A549 (cell line): ENCODE measurements at regions not wholly inside any gene's neighbourhood (a gene's known extent, or its start where the extent isn't known, plus 50 kb on each side); places are given as distances from the start of the nearest gene placed in this dataset.

Experiments used
- ATAC-seq, 2 experiments: fragments of 200-7000 bp in 1 of 2; fragments of >200 bp in 1 of 2; cut with Nextera tagmentation in 1 of 2; cut with Tn5 transposase in 1 of 2; 3 replicates each; pipeline versions ENCODE4 v1.8.0 to v1.9.1; 2018 to 2020; ENCODE audit warnings: mild to moderate bottlenecking in 1 of 2, moderate library complexity in 1 of 2
- CTCF ChIA-PET: fragments of 300-600 bp; sonication (Branson Sonifier 250); formaldehyde crosslinking; extraction: SDS; loops from one replicate; lab custom pipeline; 2021; ENCODE audit warnings: antibody characterized with exemption, inconsistent platforms; lab: Yijun Ruan, JAX
- POLR2A ChIA-PET: fragments of 350-600 bp; formaldehyde crosslinking; extraction: SDS; loops from one replicate; lab custom pipeline; 2021; ENCODE audit warnings: antibody characterized with exemption, inconsistent platforms; lab: Yijun Ruan, JAX
- DNase-seq, 2 experiments: peaks; one replicate each; pipeline versions ENCODE4 v3.0.0 to v3.0.0-alpha.2; 2011 to 2016; ENCODE audit warnings: low read depth in 1 of 2, low spot score in 1 of 2
- FAIRE-seq: peaks from 2 replicates; lab custom pipeline; 2011; peaks lifted over from hg19 to GRCh38; lab: Jason Lieb, UNC
- H3K27ac ChIP-seq, 2 experiments: fragments of >200 bp; sonication (Bioruptor Twin); formaldehyde crosslinking; 3 replicates each; pipeline ENCODE4 v1.5.1; 2016 to 2017
- H3K4me1 ChIP-seq: fragments of >200 bp; sonication (Bioruptor Twin); formaldehyde crosslinking; 3 replicates; pipeline ENCODE4 v1.6.1; 2016
- H3K4me2 ChIP-seq: fragments of >200 bp; sonication (Bioruptor Twin); formaldehyde crosslinking; 3 replicates; pipeline ENCODE4 v1.6.1; 2016
- H3K4me3 ChIP-seq: fragments of >200 bp; sonication (Bioruptor Twin); formaldehyde crosslinking; 3 replicates; pipeline ENCODE4 v1.5.1; 2016
- H3K9me3 ChIP-seq: fragments of >200 bp; sonication (Bioruptor Twin); formaldehyde crosslinking; 3 replicates; pipeline ENCODE4 v1.6.1; 2016
- ATOH8 ChIP-seq: fragments of 250-450 bp; sonication (Bioruptor Pico); IDR thresholded peaks from 2 replicates; pipeline ENCODE4 v1.5.0; 2020; ENCODE audit warnings: low read depth, mild to moderate bottlenecking, moderate library complexity
- CBX2 ChIP-seq: fragments of 200-600 bp; sonication (generic); IDR thresholded peaks from 2 replicates; pipeline ENCODE4 v1.6.1; 2016; ENCODE audit warnings: low read depth, mild to moderate bottlenecking, borderline replicate concordance
- CEBPB ChIP-seq, 2 experiments: fragments of >200 bp in 1 of 2; sonication (Bioruptor Twin) in 1 of 2; formaldehyde crosslinking in 1 of 2; IDR thresholded peaks; 2 replicates each; pipeline ENCODE4 v1.6.1; 2012 to 2016
- CHD2 ChIP-seq: fragments of 150-350 bp; IDR thresholded peaks from 2 replicates; pipeline ENCODE4 v1.6.1; 2014; ENCODE audit warnings: low read length; ENCODE audit not compliant: partially characterized antibody
- CHD4 ChIP-seq: fragments of 200-600 bp; sonication (generic); IDR thresholded peaks from 2 replicates; pipeline ENCODE4 v1.6.1; 2016; ENCODE audit warnings: antibody characterized with exemption, mild to moderate bottlenecking, borderline replicate concordance
- CTCF ChIP-seq: fragments of >200 bp; sonication (Bioruptor Twin); formaldehyde crosslinking; IDR thresholded peaks from 3 replicates; pipeline ENCODE4 v1.5.1; 2016
- EP300 ChIP-seq, 2 experiments: fragments of >200 bp; sonication (Bioruptor Twin); formaldehyde crosslinking; IDR thresholded peaks; 2 replicates in 1 of 2; 3 replicates in 1 of 2; pipeline ENCODE4 v1.6.1; 2016 to 2017
- FOSL2 ChIP-seq, 2 experiments: fragments of 450-650 bp in 1 of 2; fragments of >200 bp in 1 of 2; sonication (Bioruptor Twin) in 1 of 2; formaldehyde crosslinking; IDR thresholded peaks; 2 replicates each; pipeline versions ENCODE4 v1.5.0 to v1.6.1; 2016 to 2020; ENCODE audit warnings: mild to moderate bottlenecking in 1 of 2, moderate library complexity in 1 of 2
- GATA3 ChIP-seq: IDR thresholded peaks from 2 replicates; pipeline ENCODE4 v1.6.1; 2012; ENCODE audit warnings: borderline replicate concordance
- JUNB ChIP-seq: fragments of >200 bp; sonication (Bioruptor Twin); formaldehyde crosslinking; IDR thresholded peaks from 2 replicates; pipeline ENCODE4 v1.6.1; 2016
- MAZ ChIP-seq: fragments of 150-350 bp; IDR thresholded peaks from 2 replicates; pipeline ENCODE4 v1.6.1; 2014; ENCODE audit warnings: antibody characterized with exemption, low read depth, low read length, borderline replicate concordance
- NPAS2 ChIP-seq: fragments of 250-450 bp; sonication (Bioruptor Pico); IDR thresholded peaks from 2 replicates; pipeline ENCODE4 v1.8.0; 2022; ENCODE audit warnings: mild to moderate bottlenecking, moderate library complexity, borderline replicate concordance
- NR3C1 ChIP-seq: fragments of >200 bp; sonication (Bioruptor Twin); formaldehyde crosslinking; IDR thresholded peaks from 3 replicates; pipeline ENCODE4 v1.6.1; 2017
- PHF8 ChIP-seq: fragments of 200-600 bp; sonication (generic); IDR thresholded peaks from 2 replicates; pipeline ENCODE4 v1.6.1; 2016; ENCODE audit warnings: low read depth, mild to moderate bottlenecking, antibody characterized with exemption, moderate library complexity, borderline replicate concordance
- RAD21 ChIP-seq, 2 experiments: fragments of >200 bp in 1 of 2; sonication (Bioruptor Twin) in 1 of 2; formaldehyde crosslinking in 1 of 2; IDR thresholded peaks in 1 of 2; conservative IDR thresholded peaks in 1 of 2; 2 replicates in 1 of 2; 3 replicates in 1 of 2; pipeline ENCODE4 v1.6.1; 2012 to 2018; ENCODE audit warnings: inconsistent platforms in 1 of 2
- RARB ChIP-seq: fragments of 250-450 bp; sonication (Bioruptor Pico); IDR thresholded peaks from 2 replicates; pipeline ENCODE4 v1.8.0; 2021; ENCODE audit warnings: mild to moderate bottlenecking, moderate library complexity
- RCOR1 ChIP-seq: fragments of 150-350 bp; IDR thresholded peaks from 2 replicates; pipeline ENCODE4 v1.6.1; 2014; ENCODE audit warnings: antibody characterized with exemption, low read length, low read depth
- REST ChIP-seq: fragments of 200-600 bp; sonication (generic); IDR thresholded peaks from 2 replicates; pipeline ENCODE4 v1.6.1; 2016; ENCODE audit warnings: antibody characterized with exemption, mild to moderate bottlenecking, moderate library complexity
- RNF2 ChIP-seq: fragments of 200-600 bp; sonication (generic); IDR thresholded peaks from 2 replicates; pipeline ENCODE4 v1.6.1; 2016; ENCODE audit warnings: low read depth, mild to moderate bottlenecking, antibody characterized with exemption, moderate library complexity, borderline replicate concordance
- SMC3 ChIP-seq: fragments of >200 bp; sonication (Bioruptor Twin); formaldehyde crosslinking; IDR thresholded peaks from 3 replicates; pipeline ENCODE4 v1.6.1; 2018; ENCODE audit warnings: inconsistent platforms
- WGBS: methylation state at CpG from one replicate; pipeline ENCODE4 v1.1.6; 2017; ENCODE audit errors: missing lambda C conversion rate; 5-methylcytosine and 5-hydroxymethylcytosine counted together
- TF ChIP-seq, protein P1 (sequence below): fragments of 250-450 bp; sonication (Bioruptor Pico); IDR thresholded peaks from 2 replicates; pipeline ENCODE4 v1.5.0; 2021; ENCODE audit warnings: mild to moderate bottlenecking, moderate library complexity, borderline replicate concordance
- TF ChIP-seq, protein P2 (sequence below): fragments of 150-350 bp; IDR thresholded peaks from 2 replicates; pipeline ENCODE4 v1.6.1; 2014; ENCODE audit warnings: low read depth, mild to moderate bottlenecking, low read length
- TF ChIP-seq, protein P3 (sequence below): IDR thresholded peaks from 2 replicates; pipeline ENCODE4 v1.6.1; 2012; ENCODE audit warnings: low read depth, borderline replicate concordance
- TF ChIP-seq, protein P4 (sequence below): IDR thresholded peaks from 2 replicates; pipeline ENCODE4 v1.6.1; 2012
- TF ChIP-seq, protein P5 (sequence below): IDR thresholded peaks from 2 replicates; pipeline ENCODE4 v1.6.1; 2012
- TF ChIP-seq, protein P6 (sequence below): fragments of >200 bp; sonication (Bioruptor Twin); formaldehyde crosslinking; IDR thresholded peaks from 2 replicates; pipeline ENCODE4 v1.6.1; 2016

GRCh38 chr5:138641547-138642298, 66.5 kb upstream of the HSPA9 start:
- DNase-seq (peak; percentile 62 to 65), FAIRE-seq (no peak), ATAC-seq (peak; percentile 74 to 91; a peak in 5 of 6 replicates)
- POLR2A ChIA-PET, result no interaction called here
- Histone ChIP-seq H3K9me3 (no peaks in the 10 kb centered on the region), H3K4me3 (no peak overlapping the region), H3K27ac (no peak overlapping the region), H3K4me2 (0 out of 3 replicates have a peak overlapping the region, but pooled peaks have one; percentile 17), H3K4me1 (no peaks in the 10 kb centered on the region)
- CTCF ChIA-PET, result interaction anchor here (0.5 to 5.9 kb wide), 41 partner anchors 8 to 631 kb away, joined by 3 to 73 read pairs (median 3); partner anchors contain the start of gene CTNNA1
- WGBS, result 37% methylated on average over 17 of the region's 18 CpGs
- 0 out of 2 replicates have a peak, but pooled peaks have one; percentile 34 for TF ChIP-seq GATA3
- TF ChIP-seq PHF8, result no peak
- TF ChIP-seq, protein P1, sequence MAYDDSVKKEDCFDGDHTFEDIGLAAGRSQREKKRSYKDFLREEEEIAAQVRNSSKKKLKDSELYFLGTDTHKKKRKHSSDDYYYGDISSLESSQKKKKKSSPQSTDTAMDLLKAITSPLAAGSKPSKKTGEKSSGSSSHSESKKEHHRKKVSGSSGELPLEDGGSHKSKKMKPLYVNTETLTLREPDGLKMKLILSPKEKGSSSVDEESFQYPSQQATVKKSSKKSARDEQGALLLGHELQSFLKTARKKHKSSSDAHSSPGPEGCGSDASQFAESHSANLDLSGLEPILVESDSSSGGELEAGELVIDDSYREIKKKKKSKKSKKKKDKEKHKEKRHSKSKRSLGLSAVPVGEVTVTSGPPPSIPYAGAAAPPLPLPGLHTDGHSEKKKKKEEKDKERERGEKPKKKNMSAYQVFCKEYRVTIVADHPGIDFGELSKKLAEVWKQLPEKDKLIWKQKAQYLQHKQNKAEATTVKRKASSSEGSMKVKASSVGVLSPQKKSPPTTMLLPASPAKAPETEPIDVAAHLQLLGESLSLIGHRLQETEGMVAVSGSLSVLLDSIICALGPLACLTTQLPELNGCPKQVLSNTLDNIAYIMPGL (CRISPR knock-in tag), result no peak
- TF ChIP-seq REST, result no peak
- TF ChIP-seq, protein P2, sequence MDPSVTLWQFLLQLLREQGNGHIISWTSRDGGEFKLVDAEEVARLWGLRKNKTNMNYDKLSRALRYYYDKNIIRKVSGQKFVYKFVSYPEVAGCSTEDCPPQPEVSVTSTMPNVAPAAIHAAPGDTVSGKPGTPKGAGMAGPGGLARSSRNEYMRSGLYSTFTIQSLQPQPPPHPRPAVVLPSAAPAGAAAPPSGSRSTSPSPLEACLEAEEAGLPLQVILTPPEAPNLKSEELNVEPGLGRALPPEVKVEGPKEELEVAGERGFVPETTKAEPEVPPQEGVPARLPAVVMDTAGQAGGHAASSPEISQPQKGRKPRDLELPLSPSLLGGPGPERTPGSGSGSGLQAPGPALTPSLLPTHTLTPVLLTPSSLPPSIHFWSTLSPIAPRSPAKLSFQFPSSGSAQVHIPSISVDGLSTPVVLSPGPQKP, result no peak
- no peak for TF ChIP-seq CBX2
- TF ChIP-seq CTCF, result peak; percentile 84
- TF ChIP-seq, protein P3, sequence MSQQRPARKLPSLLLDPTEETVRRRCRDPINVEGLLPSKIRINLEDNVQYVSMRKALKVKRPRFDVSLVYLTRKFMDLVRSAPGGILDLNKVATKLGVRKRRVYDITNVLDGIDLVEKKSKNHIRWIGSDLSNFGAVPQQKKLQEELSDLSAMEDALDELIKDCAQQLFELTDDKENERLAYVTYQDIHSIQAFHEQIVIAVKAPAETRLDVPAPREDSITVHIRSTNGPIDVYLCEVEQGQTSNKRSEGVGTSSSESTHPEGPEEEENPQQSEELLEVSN, result no peak
- no peak for TF ChIP-seq NR3C1
- no peak for TF ChIP-seq FOSL2 (IDR thresholded peaks at IDR 0.05)
- no peak for TF ChIP-seq FOSL2 (CRISPR knock-in tag; IDR thresholded peaks at IDR 0.05)
- TF ChIP-seq RCOR1, result no peak
- no peak for TF ChIP-seq MAZ
- no peak for TF ChIP-seq JUNB
- TF ChIP-seq, protein P4, sequence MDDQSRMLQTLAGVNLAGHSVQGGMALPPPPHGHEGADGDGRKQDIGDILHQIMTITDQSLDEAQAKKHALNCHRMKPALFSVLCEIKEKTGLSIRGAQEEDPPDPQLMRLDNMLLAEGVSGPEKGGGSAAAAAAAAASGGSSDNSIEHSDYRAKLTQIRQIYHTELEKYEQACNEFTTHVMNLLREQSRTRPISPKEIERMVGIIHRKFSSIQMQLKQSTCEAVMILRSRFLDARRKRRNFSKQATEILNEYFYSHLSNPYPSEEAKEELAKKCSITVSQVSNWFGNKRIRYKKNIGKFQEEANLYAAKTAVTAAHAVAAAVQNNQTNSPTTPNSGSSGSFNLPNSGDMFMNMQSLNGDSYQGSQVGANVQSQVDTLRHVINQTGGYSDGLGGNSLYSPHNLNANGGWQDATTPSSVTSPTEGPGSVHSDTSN, result no peak
- TF ChIP-seq EP300 (IDR thresholded peaks at IDR 0.05), result no peak
- TF ChIP-seq ATOH8, result no peak
- peak; percentile 50 for TF ChIP-seq CHD2
- TF ChIP-seq, protein P5, sequence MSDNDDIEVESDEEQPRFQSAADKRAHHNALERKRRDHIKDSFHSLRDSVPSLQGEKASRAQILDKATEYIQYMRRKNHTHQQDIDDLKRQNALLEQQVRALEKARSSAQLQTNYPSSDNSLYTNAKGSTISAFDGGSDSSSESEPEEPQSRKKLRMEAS, result no peak
- TF ChIP-seq, protein P6, sequence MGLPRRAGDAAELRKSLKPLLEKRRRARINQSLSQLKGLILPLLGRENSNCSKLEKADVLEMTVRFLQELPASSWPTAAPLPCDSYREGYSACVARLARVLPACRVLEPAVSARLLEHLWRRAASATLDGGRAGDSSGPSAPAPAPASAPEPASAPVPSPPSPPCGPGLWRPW, result no peak
- peak; percentile 82 to 91 for TF ChIP-seq RAD21 (conservative IDR thresholded peaks at IDR 0.05 in 1 of 2, IDR thresholded peaks at IDR 0.05 in 1 of 2)
- TF ChIP-seq CHD4, result no peak
- TF ChIP-seq RNF2, result no peak
- no peak for TF ChIP-seq CEBPB (IDR thresholded peaks at IDR 0.05)
- TF ChIP-seq NPAS2 (CRISPR knock-in tag), result no peak
- TF ChIP-seq SMC3, result peak; percentile 82
- no peak for TF ChIP-seq RARB (CRISPR knock-in tag)
